ENCODE measurements at regions not wholly inside any gene's neighbourhood (a gene's known extent, or its start where the extent isn't known, plus 50 kb on each side); places are given as distances from the start of the nearest gene placed in this dataset.
"Not testable (repeated sequence)": the region's sequence is repeated elsewhere in the genome, so short reads cannot be mapped to it uniquely, and the experiment has no call there.

GRCh38 chr2:175872721-175873120, 129.3 kb downstream of the LNPK start:
- DNase-seq (ENCODE audit: low spot score) = no peak

- no peak for DNase-seq (ENCODE audit: low spot score)
These were observed 130.1 kb downstream of the LNPK start for GRCh38 chr2:175872005-175872348.

DNA sequence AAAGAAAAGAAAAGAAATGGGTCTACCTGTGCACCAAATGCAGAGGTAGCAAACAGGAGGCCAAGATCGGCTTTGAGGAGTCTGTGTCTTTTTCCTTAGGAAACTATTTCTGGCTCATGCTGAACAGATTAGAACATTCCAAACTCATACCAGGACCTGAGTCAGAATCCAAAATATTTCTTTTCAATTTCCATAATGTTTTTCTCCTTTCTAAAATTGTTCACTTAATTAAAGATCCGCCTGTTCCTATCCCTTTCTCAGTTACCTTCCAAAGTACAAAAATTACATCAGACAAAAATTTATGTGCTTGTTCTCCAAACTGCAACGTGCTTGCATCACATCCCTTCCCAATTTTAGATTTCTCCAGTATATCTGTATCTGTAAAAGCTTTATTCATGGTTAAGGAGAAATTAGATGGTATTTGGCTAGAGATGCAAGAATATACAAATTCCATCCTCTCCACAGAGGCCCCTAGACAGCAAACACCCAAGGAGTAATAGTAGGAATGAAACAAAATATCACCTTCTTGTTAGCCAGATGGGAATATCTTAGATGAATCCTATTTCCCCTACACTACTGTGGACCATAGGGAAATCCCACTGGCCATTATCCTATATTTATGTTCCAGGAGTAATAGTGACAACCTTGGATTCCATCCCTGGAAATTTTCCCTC, 130.6 kb downstream of the LNPK start:
- DNase-seq (ENCODE audit: low spot score) = no peak

GRCh38 chr2:175865716-175866115, 136.4 kb downstream of the LNPK start:
- no peak for DNase-seq (ENCODE audit: low spot score)

GRCh38 chr2:175864137-175864850, 137.8 kb downstream of the LNPK start:
- DNase-seq (ENCODE audit: low spot score) = no peak

GRCh38 chr2:175861958-175862357, 140.1 kb downstream of the LNPK start:
- DNase-seq (ENCODE audit: low spot score) = no peak

- DNase-seq (ENCODE audit: low spot score) = no peak
These were observed 146.1 kb downstream of the LNPK start for GRCh38 chr2:175855794-175856453.

DNA sequence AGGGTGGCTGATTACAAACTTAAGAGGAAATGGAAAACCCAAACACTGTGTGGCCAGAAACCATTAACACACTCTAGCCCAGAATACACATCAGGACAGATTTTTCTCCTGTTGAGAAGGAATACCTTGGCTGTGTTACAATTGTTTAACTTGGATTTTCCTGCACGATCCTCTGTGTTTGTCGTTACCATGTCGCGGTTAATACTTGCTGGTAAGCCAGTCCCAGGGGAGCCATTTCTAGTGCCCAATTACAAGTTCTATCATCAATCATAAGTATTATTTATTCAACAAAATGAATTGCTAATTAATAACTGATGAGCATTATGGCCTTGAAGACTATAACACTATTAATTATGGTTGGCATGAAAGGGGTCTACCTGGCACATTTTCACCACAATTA, 146.8 kb downstream of the LNPK start:
- DNase-seq (ENCODE audit: low spot score) = no peak

DNA sequence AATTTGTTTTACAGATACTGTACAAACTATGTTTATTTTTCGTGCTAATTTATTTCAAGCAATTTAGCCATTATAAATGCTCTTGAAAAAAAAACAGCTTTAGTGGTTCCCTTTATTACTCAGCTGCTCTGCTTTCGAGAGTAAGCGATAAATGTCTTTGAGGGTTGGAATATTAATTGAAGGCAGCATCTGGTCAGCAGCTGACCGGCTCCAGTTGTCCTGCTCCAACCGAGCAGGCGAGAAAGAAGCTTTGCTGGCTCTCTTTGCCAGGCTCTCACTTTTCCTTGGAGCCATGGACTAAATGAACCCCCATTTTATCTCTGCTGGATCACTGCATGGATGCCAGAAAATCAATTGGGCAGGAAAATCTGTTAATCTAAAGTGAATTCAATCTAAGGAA, 147.4 kb downstream of the LNPK start:
- DNase-seq (ENCODE audit: low spot score) = no peak

GRCh38 chr2:175854129-175854528, 147.9 kb downstream of the LNPK start:
- no peak for DNase-seq (ENCODE audit: low spot score)

- no peak for DNase-seq (ENCODE audit: low spot score)
These were observed 148.5 kb downstream of the LNPK start for GRCh38 chr2:175853616-175853890.

DNA sequence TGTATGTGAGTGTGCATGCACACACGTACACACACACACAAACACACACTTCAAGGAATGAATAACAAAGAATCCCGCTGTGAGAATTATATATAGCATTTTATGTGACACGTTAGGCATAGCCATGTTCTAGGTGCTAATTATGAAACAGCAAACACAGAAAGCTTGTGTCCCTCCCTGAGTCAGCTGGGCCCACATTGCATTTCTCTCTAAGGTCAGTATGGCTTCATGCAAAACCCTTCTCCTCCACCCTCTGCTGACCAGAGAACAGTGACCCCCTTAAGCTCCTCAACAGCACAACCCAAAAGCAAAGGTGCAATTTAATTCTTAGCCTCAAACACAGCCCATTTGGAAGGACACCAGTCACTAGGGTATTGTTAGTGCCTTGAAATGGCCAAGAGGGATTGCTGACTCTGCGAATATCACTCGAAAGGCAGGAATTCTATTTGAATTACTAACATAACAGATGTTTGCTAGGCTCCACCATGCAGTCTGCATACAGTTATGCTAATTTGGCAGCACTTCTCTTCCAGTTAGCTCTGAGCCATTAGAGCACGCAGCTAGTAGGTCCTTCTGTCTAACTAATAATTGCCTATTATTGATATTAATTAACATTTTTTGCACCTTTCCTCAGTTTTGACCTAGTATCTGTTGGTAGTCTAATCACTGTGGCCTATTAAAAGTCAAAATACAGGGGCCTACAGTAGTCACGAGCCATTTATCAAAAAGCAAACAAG, 149.0 kb downstream of the LNPK start:
- DNase-seq (ENCODE audit: low spot score) = no peak

DNA sequence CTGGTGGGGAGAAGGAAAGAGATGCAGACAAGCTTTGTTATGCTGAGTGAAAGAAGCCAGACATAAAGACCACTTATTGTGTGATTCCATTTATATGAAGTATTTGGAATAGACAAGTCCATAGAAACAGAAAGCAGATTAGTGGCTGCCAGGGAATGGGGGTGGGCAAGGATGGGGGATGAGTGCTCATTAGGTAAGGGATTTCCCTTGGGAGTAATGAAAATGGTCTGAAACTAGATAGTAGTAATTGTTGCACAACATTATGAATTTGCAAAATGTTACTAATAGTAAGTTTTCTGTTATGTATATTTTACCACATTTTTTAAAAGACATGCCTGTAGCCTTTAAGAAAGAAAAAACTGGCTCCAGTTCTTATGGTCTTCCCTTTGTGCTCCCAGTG, 154.9 kb downstream of the LNPK start:
- DNase-seq (ENCODE audit: low spot score) = no peak

DNA sequence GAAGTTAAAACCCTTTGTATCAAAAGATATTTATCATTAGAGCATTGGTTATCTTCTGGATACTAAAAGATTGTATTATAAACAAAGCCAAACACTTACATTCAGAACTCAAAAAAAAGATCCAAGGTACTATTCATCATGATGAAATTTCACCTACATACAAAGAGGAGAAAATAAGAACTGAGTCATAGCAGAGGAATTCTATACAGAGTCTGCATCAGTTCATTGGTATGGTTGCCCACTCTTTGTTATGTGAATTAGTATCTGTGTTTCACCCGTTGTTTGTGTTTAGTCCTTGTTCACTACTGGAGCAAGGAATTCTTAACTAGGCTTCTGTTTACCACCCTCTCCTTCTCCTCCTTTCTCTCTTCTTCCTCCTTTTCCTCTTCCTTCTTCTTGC, 157.9 kb downstream of the LNPK start:
- no peak for DNase-seq (ENCODE audit: low spot score)

- no peak for DNase-seq (ENCODE audit: low spot score)
These were observed 158.4 kb downstream of the LNPK start for GRCh38 chr2:175843625-175844024.

- no peak for DNase-seq (ENCODE audit: low spot score)
These were observed 159.1 kb downstream of the LNPK start for GRCh38 chr2:175842996-175843395.

DNA sequence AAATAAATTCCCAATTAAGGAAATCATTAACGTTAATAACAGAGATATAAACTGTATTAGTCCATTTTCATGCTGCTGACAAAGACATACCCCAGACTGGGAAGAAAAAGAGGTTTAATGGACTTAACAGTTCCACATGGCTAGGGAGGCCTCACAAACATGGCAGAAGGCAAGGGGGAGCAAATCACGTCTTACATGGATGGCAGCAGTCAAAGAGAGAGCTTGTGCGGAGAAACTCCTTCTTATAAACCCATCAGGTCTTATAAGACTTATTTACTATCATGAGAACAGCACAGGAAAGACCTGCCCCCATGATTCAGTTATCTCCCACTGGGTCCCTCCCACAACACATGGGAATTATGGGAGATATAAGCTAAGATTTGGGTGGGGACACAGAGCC, 161.3 kb downstream of the LNPK start:
- DNase-seq (ENCODE audit: low spot score) = not testable (repeated sequence)

DNA sequence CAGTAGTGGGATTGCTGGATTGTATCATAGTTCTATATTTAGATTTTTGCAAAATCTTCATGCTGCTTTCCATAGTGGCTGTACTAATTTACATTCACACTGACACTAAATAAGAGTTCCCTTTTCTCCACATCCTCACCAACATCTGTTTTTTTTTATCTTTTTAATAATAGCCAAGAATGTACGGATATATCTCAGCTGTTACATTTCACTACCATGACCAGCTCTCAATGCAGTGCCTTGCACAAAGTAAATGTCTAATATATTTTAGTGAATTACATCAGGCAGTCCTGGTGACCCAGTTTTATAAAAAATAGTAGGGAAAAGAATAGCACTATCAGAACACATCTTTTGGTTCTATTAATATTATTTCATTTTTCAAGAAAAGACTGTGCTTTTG, 161.8 kb downstream of the LNPK start:
- DNase-seq (ENCODE audit: low spot score) = no peak

DNA sequence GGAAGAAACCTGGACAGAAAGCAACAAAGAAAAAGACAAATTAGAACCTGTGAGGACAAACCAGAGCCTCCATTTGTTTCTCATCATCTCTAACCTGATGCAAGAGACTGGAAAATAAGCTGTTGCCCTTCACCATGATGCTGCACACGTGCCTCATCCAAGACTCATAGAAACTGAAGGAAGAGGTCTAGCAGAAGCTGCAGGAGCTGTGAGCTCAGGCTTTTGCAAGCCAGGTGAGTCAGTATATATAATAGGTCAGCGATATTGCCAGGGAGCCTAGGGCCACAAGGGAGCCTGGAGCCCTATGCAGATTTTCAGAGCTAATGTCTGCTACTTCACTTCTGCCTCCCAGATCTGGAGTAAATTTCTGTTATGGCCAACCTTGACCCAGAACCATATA, 163.1 kb downstream of the LNPK start:
- no peak for DNase-seq (ENCODE audit: low spot score)

GRCh38 chr2:175837046-175837445, 165.0 kb downstream of the LNPK start:
- no peak for DNase-seq (ENCODE audit: low spot score)

- no peak for DNase-seq (ENCODE audit: low spot score)
These were observed 165.7 kb downstream of the LNPK start for GRCh38 chr2:175836361-175836760.

DNA sequence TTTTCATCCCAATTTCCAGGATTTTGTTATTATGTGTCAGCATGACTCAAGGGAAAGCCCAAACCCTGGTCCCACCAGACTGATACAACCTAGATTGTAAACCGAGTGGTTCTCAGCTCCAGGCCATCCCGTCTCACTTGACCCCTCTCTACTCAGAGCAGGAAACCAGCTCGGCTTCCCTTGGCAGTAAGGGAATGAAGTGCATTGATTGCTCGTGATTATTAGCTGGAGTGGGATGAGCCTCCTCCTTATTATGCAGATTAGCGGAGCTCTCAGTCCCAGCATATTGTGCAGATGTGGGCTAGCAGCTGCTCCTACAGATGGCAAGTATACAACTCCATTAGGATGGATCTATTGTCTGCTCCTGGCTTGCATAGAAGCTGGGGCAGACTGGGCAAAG, 167.6 kb downstream of the LNPK start:
- no peak for DNase-seq (ENCODE audit: low spot score)

- DNase-seq (ENCODE audit: low spot score) = no peak
These were observed 169.2 kb downstream of the LNPK start for GRCh38 chr2:175832866-175833265.
